PC-9 (cell line): ENCODE measurements at regions not wholly inside any gene's neighbourhood (a gene's known extent, or its start where the extent isn't known, plus 50 kb on each side); places are given as distances from the start of the nearest gene placed in this dataset.

Experiments used
- BruUV-seq: library from RNA; stranded (reverse); fragments of 400-500 nt; replicated peaks from 2 replicates; lab custom pipeline; 2021; lab: Mats Ljungman, UMichigan
- CTCF ChIA-PET: fragments of 300-600 bp; sonication (Branson Sonifier 250); formaldehyde crosslinking; loops from one replicate; lab custom pipeline; 2022; ENCODE audit warnings: antibody characterized with exemption; lab: Charles Lee
- POLR2A ChIA-PET: fragments of 300-600 bp; sonication (Branson Sonifier 250); formaldehyde crosslinking; loops from one replicate; lab custom pipeline; 2022; ENCODE audit warnings: antibody characterized with exemption; ENCODE audit not compliant: unreplicated experiment; lab: Charles Lee
- DNase-seq, 2 experiments: peaks; one replicate each; pipeline versions ENCODE4 v3.0.0 to v3.0.0-alpha.2; 2015 to 2022; ENCODE audit warnings: mixed read lengths in 1 of 2
- H2AFZ ChIP-seq: fragments of 200-600 bp; sonication (generic); 2 replicates; pipeline ENCODE4 v1.8.1; 2017; ENCODE audit warnings: antibody characterized with exemption
- H3F3A ChIP-seq: fragments of 200-600 bp; sonication (generic); 2 replicates; pipeline ENCODE4 v1.8.1; 2017; ENCODE audit warnings: antibody characterized with exemption, mild to moderate bottlenecking, low read depth; ENCODE audit not compliant: insufficient read depth
- H3K27ac ChIP-seq: fragments of 200-600 bp; sonication (generic); 2 replicates; pipeline ENCODE4 v1.6.1; 2016; ENCODE audit warnings: mixed run types
- H3K27me3 ChIP-seq: fragments of 200-600 bp; sonication (generic); 2 replicates; pipeline ENCODE4 v1.6.1; 2016; ENCODE audit warnings: low read depth, mixed run types; ENCODE audit not compliant: insufficient read depth
- H3K36me3 ChIP-seq: fragments of 200-600 bp; sonication (generic); 2 replicates; pipeline ENCODE4 v1.6.1; 2016; ENCODE audit warnings: low read depth, mixed run types
- H3K4me1 ChIP-seq: fragments of 200-600 bp; sonication (generic); replicated peaks from 2 replicates; pipeline ENCODE4 v1.6.1; 2016; ENCODE audit warnings: mixed run types; ENCODE audit not compliant: insufficient read depth
- H3K4me2 ChIP-seq: fragments of 200-600 bp; sonication (generic); 2 replicates; pipeline ENCODE4 v1.6.1; 2017; ENCODE audit warnings: mixed run types
- H3K4me3 ChIP-seq: fragments of 200-600 bp; sonication (generic); 2 replicates; pipeline ENCODE4 v1.6.1; 2016; ENCODE audit warnings: mixed run types
- H3K79me2 ChIP-seq: fragments of 200-600 bp; sonication (generic); 2 replicates; pipeline ENCODE4 v1.6.1; 2017; ENCODE audit warnings: low read depth, mixed run types
- H3K9me2 ChIP-seq: fragments of 200-600 bp; sonication (generic); 2 replicates; pipeline ENCODE4 v1.8.1; 2017; ENCODE audit warnings: mild to moderate bottlenecking; ENCODE audit not compliant: insufficient read depth
- H3K9me3 ChIP-seq: fragments of 200-600 bp; sonication (generic); 2 replicates; pipeline ENCODE4 v1.8.1; 2016; ENCODE audit warnings: low read depth; ENCODE audit not compliant: insufficient read depth
- H4K20me1 ChIP-seq: fragments of 200-600 bp; sonication (generic); 2 replicates; pipeline ENCODE4 v1.8.1; 2017; ENCODE audit not compliant: insufficient read depth
- CTCF ChIP-seq: fragments of 200-600 bp; sonication (generic); conservative IDR thresholded peaks from 2 replicates; pipeline ENCODE4 v1.6.1; 2017; ENCODE audit warnings: mixed run types, antibody characterized with exemption, mild to moderate bottlenecking, moderate library complexity
- EZH2 ChIP-seq: fragments of 200-600 bp; sonication (generic); IDR thresholded peaks from 2 replicates; pipeline ENCODE4 v1.8.0; 2017; ENCODE audit warnings: antibody characterized with exemption, low read depth
- intact Hi-C: fragments of 100-400 bp; cut with micrococcal nuclease; formaldehyde crosslinking; loops from one replicate; pipeline ENCODE4 v1.10.0; 2022; ENCODE audit not compliant: unreplicated experiment

DNA sequence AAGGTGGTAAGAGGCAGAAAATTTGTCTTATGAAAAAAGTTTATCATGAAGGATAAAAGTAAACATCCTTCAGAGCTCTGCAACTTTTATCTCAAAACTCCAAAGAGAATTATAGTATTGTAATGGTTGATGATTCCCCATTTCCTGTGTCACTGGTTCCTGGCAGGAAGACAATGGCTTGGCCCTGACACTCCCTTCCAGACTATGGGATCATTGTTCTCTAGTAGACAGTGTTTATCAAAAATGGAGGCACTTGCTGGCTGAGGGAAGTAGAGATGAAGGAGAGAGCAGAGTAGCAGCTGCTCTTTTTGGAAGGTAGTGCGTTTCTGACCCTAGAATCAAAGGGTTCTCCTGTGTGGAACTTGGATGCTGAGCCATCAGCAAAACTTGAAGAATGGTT lies 145.9 kb upstream of the ATP1B1 start:
- H3K36me3 ChIP-seq: no peaks in the 10 kb centered on the region
- H3K9me3 ChIP-seq: no peaks in the 10 kb centered on the region
- ChIA-PET CTCF (no interaction called here), POLR2A (no interaction called here)
- no peaks in the 10 kb centered on the region for H3F3A ChIP-seq
- DNase-seq: no peak
- H3K79me2 ChIP-seq: no peaks in the 10 kb centered on the region
- no peak for TF ChIP-seq EZH2
- TF ChIP-seq CTCF: no peak
- intact Hi-C loops: no loop called here
- H3K9me2 ChIP-seq: 0 out of 2 replicates have a peak, but pooled peaks cover 4% of the 10 kb centered on the region
- no peak overlapping the region for H3K4me2 ChIP-seq
- no peak overlapping the region for H3K27ac ChIP-seq
- no peaks in the 10 kb centered on the region for H3K4me1 ChIP-seq
- no TSS peak for BruUV-seq
- no peak overlapping the region for H3K4me3 ChIP-seq
- H4K20me1 ChIP-seq: no peaks in the 10 kb centered on the region
- H3K27me3 ChIP-seq: no peaks in the 10 kb centered on the region
- no peak overlapping the region for H2AFZ ChIP-seq

DNA sequence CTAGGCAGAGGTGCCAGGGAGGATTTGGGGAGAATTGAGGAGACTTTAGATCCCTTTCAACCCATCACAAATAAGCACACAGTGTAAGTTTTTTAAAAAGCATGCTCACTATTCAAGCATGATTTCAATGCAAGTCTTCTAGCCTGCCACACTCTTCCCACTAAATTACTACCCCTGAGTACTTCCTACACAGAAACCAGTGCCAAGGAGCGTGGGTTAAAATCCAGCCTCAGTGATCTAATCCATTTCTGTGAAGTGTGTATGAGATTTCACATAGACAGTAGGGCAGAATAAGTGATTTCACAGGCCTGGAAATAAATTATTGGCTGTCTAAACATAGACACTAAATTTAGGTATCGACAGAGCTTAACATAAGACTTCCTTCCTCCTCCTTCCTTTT lies 142.9 kb upstream of the ATP1B1 start:
- Histone ChIP-seq H3K4me2 (no peak overlapping the region), H4K20me1 (no peaks in the 10 kb centered on the region), H3F3A (no peaks in the 10 kb centered on the region), H3K4me1 (no peaks in the 10 kb centered on the region), H3K4me3 (no peak overlapping the region), H3K36me3 (no peaks in the 10 kb centered on the region), H3K9me3 (no peaks in the 10 kb centered on the region), H3K79me2 (no peaks in the 10 kb centered on the region), H3K27ac (no peak overlapping the region), H3K9me2 (no peaks in the 10 kb centered on the region), H3K27me3 (no peaks in the 10 kb centered on the region), H2AFZ (no peak overlapping the region)
- TF ChIP-seq EZH2 (no peak), CTCF (no peak)
- ChIA-PET POLR2A (no interaction called here), CTCF (no interaction called here)
- no peak for DNase-seq
- no TSS peak for BruUV-seq
- intact Hi-C loops: no loop called here

- BruUV-seq: no TSS peak
- DNase-seq: no peak
These were observed 142.0 kb upstream of the ATP1B1 start for GRCh38 chr1:168964478-168964877.

More at GRCh38 chr1:168964478-168964877, 142.0 kb upstream of the ATP1B1 start:
- Histone ChIP-seq H3F3A (no peaks in the 10 kb centered on the region), H3K27me3 (no peaks in the 10 kb centered on the region), H3K9me3 (no peaks in the 10 kb centered on the region), H2AFZ (no peak overlapping the region), H3K27ac (no peak overlapping the region), H3K4me3 (no peak overlapping the region), H3K79me2 (no peaks in the 10 kb centered on the region), H4K20me1 (no peaks in the 10 kb centered on the region), H3K4me1 (no peaks in the 10 kb centered on the region), H3K4me2 (no peak overlapping the region), H3K36me3 (no peaks in the 10 kb centered on the region), H3K9me2 (no peaks in the 10 kb centered on the region)
- POLR2A ChIA-PET: no interaction called here
- no peak for TF ChIP-seq CTCF
- TF ChIP-seq EZH2: no peak
- intact Hi-C loops: no loop called here
- CTCF ChIA-PET: no interaction called here
